ENCODE measurements at regions not wholly inside any gene's neighbourhood (a gene's known extent, or its start where the extent isn't known, plus 50 kb on each side); places are given as distances from the start of the nearest gene placed in this dataset.
A peak's percentile ranks its signal among the peaks of the same experiment; 100 is the strongest.
"Not testable (repeated sequence)": the region's sequence is repeated elsewhere in the genome, so short reads cannot be mapped to it uniquely, and the experiment has no call there.

- DNase-seq: no peak
Observed at GRCh38 chr5:171542525-171543140, 123.2 kb downstream of the FGF18 start.

GRCh38 chr5:171543148-171543815, 123.8 kb downstream of the FGF18 start:
- DNase-seq: no peak

- peak; percentile 60 for DNase-seq
Observed at GRCh38 chr5:171544913-171545765, 125.7 kb downstream of the FGF18 start.

GRCh38 chr5:171549274-171549673, 129.8 kb downstream of the FGF18 start:
- DNase-seq: peak; percentile 75

GRCh38 chr5:171553817-171554216, 134.4 kb downstream of the FGF18 start:
- DNase-seq: not testable (repeated sequence)

GRCh38 chr5:171555160-171555559, 135.7 kb downstream of the FGF18 start:
- no peak for DNase-seq

GRCh38 chr5:171562822-171563221, 143.4 kb downstream of the FGF18 start:
- DNase-seq: no peak

- no peak for DNase-seq
Observed at GRCh38 chr5:171568389-171568788, 148.9 kb downstream of the FGF18 start.

GRCh38 chr5:171569065-171569712, 149.7 kb downstream of the FGF18 start:
- no peak for DNase-seq

GRCh38 chr5:171570244-171570825, 150.9 kb downstream of the FGF18 start:
- DNase-seq: no peak

GRCh38 chr5:171571663-171572062, 152.2 kb downstream of the FGF18 start:
- no peak for DNase-seq

GRCh38 chr5:171573021-171573420, 153.6 kb downstream of the FGF18 start:
- no peak for DNase-seq

- DNase-seq: peak; percentile 57
Observed at GRCh38 chr5:171573451-171574225, 154.2 kb downstream of the FGF18 start.

GRCh38 chr5:171574376-171574775, 154.9 kb downstream of the FGF18 start:
- DNase-seq: peak; percentile 90

GRCh38 chr5:171575386-171575785, 155.9 kb downstream of the FGF18 start:
- no peak for DNase-seq

- no peak for DNase-seq
Observed at GRCh38 chr5:171575808-171576207, 156.4 kb downstream of the FGF18 start.

GRCh38 chr5:171577042-171577758, 157.8 kb downstream of the FGF18 start:
- peak; percentile 87 for DNase-seq

- DNase-seq: peak; percentile 75
Observed at GRCh38 chr5:171578049-171578828, 158.8 kb downstream of the FGF18 start.

GRCh38 chr5:171578829-171579491, 159.5 kb downstream of the FGF18 start:
- peak; percentile 72 for DNase-seq

- DNase-seq: peak; percentile 80
Observed at GRCh38 chr5:171579976-171580411, 160.5 kb downstream of the FGF18 start.

All from femur (tissue), 1 donor.